Stimulated activated CD4-positive, alpha-beta T cell treated with anti-CD3 and anti-CD28 coated beads, Interleukin-4, amount 100 ng/mL, for 4 hours (primary cell): ENCODE measurements at regions not wholly inside any gene's neighbourhood (a gene's known extent, or its start where the extent isn't known, plus 50 kb on each side); places are given as distances from the start of the nearest gene placed in this dataset.

Source experiments
- DNase-seq, 2 experiments: peaks; one replicate each; pipeline ENCODE4 v3.0.0-alpha.2; 2020

- DNase-seq, result no peak
Measured at GRCh38 chr6:166841216-166841615, 115.1 kb downstream of the RNASET2 start.

DNA sequence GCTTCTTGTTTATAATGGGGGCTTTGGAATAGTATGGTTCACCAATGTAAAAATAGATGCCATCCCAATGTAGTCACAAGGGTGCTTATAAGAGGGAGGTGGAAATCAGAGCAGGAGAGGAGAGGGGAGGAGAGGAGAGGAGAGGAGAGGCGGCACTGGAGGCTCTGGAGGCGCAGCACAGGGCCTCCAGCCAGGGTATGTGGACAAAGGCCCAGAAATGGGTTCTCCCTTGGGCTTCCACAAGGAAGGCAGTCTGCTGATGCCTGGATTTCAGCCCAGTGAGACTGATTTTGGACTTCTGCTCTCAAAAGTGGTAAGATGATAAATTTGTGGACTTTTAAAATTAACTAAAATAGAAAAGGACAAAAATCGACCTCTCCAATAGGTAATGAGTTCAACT lies 116.8 kb downstream of the RNASET2 start:
- no peak for DNase-seq

DNA sequence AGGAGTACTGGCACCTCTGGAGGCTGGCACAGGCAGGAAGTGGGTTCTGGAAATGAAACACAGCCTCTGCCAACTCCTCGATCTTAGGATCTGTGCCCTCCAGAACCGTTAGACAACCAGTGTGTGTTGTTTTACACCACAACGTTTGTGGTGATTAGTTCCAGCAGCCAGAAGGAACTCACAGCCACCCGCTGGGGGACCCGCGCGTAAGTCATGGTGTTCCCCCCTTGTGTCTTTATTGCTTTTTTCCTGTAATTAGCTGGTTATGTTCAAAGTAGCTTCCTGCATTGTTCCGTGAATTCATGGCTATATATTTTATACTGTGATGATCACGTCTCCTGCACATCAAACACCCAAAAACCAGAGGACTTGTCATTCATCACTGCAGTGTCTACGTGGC lies 117.4 kb downstream of the RNASET2 start:
- no peak for DNase-seq

- DNase-seq, result no peak
Measured at GRCh38 chr6:166836785-166837718, 119.3 kb downstream of the RNASET2 start.

- no peak for DNase-seq
Measured at GRCh38 chr6:166834049-166834448, 122.3 kb downstream of the RNASET2 start.

GRCh38 chr6:166830891-166831363 lies 125.4 kb downstream of the RNASET2 start:
- DNase-seq, result no peak

GRCh38 chr6:166830185-166830890 lies 126.0 kb downstream of the RNASET2 start:
- no peak for DNase-seq

GRCh38 chr6:166826264-166826663 lies 130.1 kb downstream of the RNASET2 start:
- DNase-seq, result no peak

- DNase-seq, result no peak
Measured at GRCh38 chr6:166825553-166826145, 130.7 kb downstream of the RNASET2 start.

- DNase-seq, result no peak
Measured at GRCh38 chr6:166824880-166825250, 131.5 kb downstream of the RNASET2 start.

- no peak for DNase-seq
Measured at GRCh38 chr6:166824146-166824879, 132.0 kb downstream of the RNASET2 start.

GRCh38 chr6:166822609-166823008 lies 133.7 kb downstream of the RNASET2 start:
- no peak for DNase-seq

DNA sequence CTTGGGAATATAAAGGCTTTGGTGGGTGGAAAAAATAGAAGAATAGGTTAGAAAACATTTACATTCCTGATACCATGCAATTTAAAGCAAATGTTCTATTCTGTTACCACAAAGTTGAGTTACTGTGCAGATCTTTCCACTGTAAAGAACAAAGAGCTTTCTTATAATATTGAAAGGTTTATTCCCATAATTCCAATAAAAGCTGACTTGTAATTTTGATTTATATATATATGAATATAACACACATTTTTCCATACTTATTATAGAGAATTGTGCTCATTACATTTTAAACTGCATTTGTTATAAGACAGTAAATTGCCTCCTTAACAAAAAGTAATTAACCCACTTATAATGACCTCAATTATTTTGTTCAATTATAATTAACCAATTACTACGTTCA lies 135.9 kb downstream of the RNASET2 start:
- no peak for DNase-seq

DNA sequence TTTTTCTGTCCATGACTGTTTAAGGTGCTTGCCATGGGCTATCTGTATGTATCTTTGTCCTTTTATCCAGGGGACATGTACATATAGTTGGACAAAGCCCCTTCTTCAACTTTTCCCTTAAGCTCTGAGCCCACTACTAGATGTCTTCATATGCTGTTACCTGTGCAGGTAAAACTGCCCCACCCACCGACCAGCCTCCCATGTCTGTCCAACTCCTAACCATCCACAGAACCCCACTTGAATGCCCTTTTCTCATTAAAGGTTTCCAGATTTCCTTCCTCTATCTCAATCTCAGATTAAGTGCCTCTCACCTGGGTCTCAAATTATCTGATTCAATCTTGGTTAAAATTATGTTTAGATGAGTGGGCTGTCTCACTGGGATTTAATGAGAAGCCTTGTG lies 136.3 kb downstream of the RNASET2 start:
- DNase-seq, result no peak

GRCh38 chr6:166815629-166816028 lies 140.7 kb downstream of the RNASET2 start:
- DNase-seq, result no peak

DNA sequence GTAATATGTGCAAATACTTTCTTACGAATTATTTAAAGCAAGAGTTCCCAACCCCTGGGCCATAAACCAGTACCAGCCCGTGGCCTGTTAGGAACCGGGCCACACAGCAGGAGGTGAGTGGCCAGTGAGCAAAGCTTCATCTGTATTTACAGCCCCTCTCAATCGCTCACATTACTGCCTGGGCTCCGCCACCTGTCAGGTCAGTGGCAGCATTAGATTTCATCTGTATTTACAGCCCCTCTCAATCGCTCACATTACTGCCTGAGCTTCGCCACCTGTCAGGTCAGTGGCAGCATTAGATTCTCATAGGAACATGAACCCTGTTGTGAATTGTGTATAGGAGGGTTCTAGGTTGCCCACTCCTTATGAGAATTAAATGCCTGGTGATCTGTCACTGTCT lies 142.0 kb downstream of the RNASET2 start:
- no peak for DNase-seq

GRCh38 chr6:166813461-166813860 lies 142.9 kb downstream of the RNASET2 start:
- DNase-seq, result no peak

- DNase-seq, result no peak
Measured at GRCh38 chr6:166810864-166811263, 145.5 kb downstream of the RNASET2 start.

- no peak for DNase-seq
Measured at GRCh38 chr6:166809721-166810120, 146.6 kb downstream of the RNASET2 start.

DNA sequence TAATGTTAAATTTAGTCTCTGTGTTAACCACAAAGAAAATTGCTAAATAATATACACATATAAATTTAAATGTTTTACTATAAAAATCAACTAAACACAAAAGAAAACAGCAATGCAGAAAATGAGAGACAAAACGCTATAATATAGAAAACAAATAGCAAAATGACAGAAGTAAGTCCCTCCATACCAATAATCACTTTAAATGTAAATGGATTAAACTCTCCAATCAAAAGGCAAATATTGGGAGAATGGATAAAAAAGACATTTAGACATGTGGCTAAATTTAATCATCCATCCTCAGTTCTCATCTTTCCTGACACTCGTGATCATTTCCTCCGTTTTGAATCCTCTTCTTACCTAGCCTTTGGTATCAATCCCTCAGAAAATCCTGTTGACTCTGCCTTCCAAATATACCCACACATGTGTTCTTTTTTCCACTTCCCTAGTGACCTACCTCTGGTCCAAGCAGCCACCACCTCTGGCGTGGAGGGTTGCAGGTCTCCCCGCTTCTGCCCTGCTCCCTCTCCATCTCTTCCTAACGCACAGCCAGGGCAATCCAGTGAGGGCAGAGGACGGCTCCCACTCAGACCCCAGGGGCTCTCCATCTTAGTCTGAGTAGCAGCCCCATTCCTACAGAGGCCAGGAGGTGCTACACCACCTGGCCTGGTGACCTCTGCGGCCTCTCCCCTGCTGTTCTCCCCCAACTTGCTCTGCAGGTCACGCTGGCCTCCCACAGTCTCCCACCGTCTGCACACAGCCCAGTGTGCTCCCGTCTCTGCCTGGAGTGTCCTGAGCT lies 149.2 kb downstream of the RNASET2 start:
- DNase-seq, result no peak

- no peak for DNase-seq
Measured at GRCh38 chr6:166806217-166806838, 150.0 kb downstream of the RNASET2 start.

GRCh38 chr6:166803471-166803870 lies 152.9 kb downstream of the RNASET2 start:
- no peak for DNase-seq
